ENCODE measurements at regions not wholly inside any gene's neighbourhood (a gene's known extent, or its start where the extent isn't known, plus 50 kb on each side); places are given as distances from the start of the nearest gene placed in this dataset.

- Histone ChIP-seq H3K4me1 (replicated peaks) (no peaks in the 10 kb centered on the region), H3K27me3 (replicated peaks; ENCODE audit: insufficient read depth) (no peaks in the 10 kb centered on the region), H3K27ac (no peak overlapping the region), H3K4me3 (no peak overlapping the region), H3K9me3 (no peaks in the 10 kb centered on the region), H3K36me3 (no peaks in the 10 kb centered on the region)
- DNase-seq (ENCODE audit: low spot score), result no peak
- intact Hi-C loops (cut with DNase I), result no loop called here
- TF ChIP-seq POLR2A (IDR thresholded peaks at IDR 0.05) (no peak), POLR2AphosphoS5 (IDR thresholded peaks at IDR 0.05) (no peak)
- TF ChIP-seq, protein P1, sequence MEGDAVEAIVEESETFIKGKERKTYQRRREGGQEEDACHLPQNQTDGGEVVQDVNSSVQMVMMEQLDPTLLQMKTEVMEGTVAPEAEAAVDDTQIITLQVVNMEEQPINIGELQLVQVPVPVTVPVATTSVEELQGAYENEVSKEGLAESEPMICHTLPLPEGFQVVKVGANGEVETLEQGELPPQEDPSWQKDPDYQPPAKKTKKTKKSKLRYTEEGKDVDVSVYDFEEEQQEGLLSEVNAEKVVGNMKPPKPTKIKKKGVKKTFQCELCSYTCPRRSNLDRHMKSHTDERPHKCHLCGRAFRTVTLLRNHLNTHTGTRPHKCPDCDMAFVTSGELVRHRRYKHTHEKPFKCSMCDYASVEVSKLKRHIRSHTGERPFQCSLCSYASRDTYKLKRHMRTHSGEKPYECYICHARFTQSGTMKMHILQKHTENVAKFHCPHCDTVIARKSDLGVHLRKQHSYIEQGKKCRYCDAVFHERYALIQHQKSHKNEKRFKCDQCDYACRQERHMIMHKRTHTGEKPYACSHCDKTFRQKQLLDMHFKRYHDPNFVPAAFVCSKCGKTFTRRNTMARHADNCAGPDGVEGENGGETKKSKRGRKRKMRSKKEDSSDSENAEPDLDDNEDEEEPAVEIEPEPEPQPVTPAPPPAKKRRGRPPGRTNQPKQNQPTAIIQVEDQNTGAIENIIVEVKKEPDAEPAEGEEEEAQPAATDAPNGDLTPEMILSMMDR (IDR thresholded peaks at IDR 0.05), result no peak
These were observed 85.3 kb upstream of the PPM1H start for GRCh38 chr12:63020269-63020668.

DNA sequence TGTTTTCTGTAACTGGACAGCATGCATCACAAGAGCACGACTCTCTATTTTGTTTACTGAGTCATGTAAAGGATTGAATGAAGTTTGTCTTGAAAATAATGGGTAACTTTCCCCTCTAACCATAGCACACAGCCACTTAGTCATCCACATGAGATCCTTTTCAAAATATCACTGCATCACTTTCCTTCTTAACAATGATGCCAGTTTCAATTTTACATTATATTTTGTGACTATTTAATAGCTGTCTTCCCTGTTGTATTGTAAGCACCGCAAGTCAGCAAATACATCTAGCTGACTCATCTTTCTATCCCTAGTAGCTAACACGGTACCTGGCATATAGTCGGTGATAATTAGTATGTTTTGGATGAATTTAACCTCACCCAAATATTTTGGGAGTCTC is 83.3 kb upstream of the PPM1H start:
- no peaks in the 10 kb centered on the region for H3K36me3 ChIP-seq
- H3K27me3 ChIP-seq (replicated peaks; ENCODE audit: insufficient read depth), result no peaks in the 10 kb centered on the region
- TF ChIP-seq, protein P1 (IDR thresholded peaks at IDR 0.05), result no peak
- TF ChIP-seq POLR2AphosphoS5 (IDR thresholded peaks at IDR 0.05), result no peak
- TF ChIP-seq POLR2A (IDR thresholded peaks at IDR 0.05), result no peak
- no peak for DNase-seq (ENCODE audit: low spot score)
- no peak overlapping the region for H3K4me3 ChIP-seq
- no peaks in the 10 kb centered on the region for H3K9me3 ChIP-seq
- H3K4me1 ChIP-seq (replicated peaks), result no peaks in the 10 kb centered on the region
- WGBS, result 51% methylated on average over 4 of the region's 4 CpGs
- H3K27ac ChIP-seq, result no peak overlapping the region
- intact Hi-C loops (cut with DNase I), result no loop called here

DNA sequence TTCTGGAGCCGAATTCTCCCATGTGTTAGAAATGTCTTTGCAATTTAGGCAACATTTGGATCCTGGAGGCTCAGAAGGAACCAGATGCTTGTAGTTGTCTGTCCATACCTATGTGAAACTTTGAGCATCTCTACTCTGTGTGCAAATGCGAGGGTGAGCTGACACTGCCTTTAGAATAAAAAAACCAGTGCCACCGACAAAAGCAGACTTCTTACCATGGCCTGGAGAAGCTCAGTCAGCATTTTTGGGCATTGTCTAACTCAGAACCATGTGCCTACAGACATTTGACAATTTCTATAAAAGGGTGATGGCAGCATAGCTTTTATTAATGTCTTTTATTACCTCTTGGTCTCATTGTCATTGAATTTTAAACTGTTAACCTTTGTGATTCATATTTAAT is 78.4 kb upstream of the PPM1H start:
- Histone ChIP-seq H3K36me3 (no peaks in the 10 kb centered on the region), H3K27ac (no peak overlapping the region), H3K9me3 (no peaks in the 10 kb centered on the region), H3K4me1 (replicated peaks) (no peaks in the 10 kb centered on the region), H3K27me3 (replicated peaks; ENCODE audit: insufficient read depth) (no peaks in the 10 kb centered on the region), H3K4me3 (no peak overlapping the region)
- intact Hi-C loops (cut with DNase I), result no loop called here
- no peak for DNase-seq (ENCODE audit: low spot score)
- WGBS, result 92% methylated on average over 3 of the region's 3 CpGs
- no peak for TF ChIP-seq POLR2A (IDR thresholded peaks at IDR 0.05)

GRCh38 chr12:63010698-63011097 is 75.7 kb upstream of the PPM1H start:
- Histone ChIP-seq H3K4me1 (replicated peaks) (no peaks in the 10 kb centered on the region), H3K27ac (no peak overlapping the region), H3K36me3 (no peaks in the 10 kb centered on the region), H3K27me3 (replicated peaks; ENCODE audit: insufficient read depth) (no peaks in the 10 kb centered on the region), H3K9me3 (no peaks in the 10 kb centered on the region), H3K4me3 (no peak overlapping the region)
- TF ChIP-seq, protein P1 (IDR thresholded peaks at IDR 0.05), result no peak
- TF ChIP-seq POLR2AphosphoS5 (IDR thresholded peaks at IDR 0.05), result no peak
- no peak for TF ChIP-seq POLR2A (IDR thresholded peaks at IDR 0.05)
- 98% methylated on average over 2 of the region's 2 CpGs for WGBS
- no peak for DNase-seq (ENCODE audit: low spot score)
- intact Hi-C loops (cut with DNase I), result no loop called here

DNA sequence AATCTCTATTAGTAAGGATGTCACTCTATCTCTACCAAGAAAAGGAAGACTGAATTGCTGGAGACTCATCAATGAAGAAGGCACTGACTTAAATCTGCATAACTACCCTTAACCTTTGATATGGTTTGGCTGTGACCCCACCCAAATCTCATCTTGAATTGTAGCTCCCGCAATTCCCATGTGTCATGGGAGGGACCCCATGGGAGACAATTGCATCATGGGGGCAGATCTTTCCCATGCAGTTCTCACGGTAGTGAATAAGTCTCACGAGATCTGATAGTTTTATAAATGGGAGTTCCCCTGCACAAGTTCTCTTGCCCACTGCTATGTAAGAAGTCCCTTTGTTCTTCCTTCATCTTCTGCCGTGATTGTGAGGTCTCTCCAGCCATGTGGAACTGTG is 73.4 kb upstream of the PPM1H start:
- DNase-seq (ENCODE audit: low spot score), result no peak
- intact Hi-C loops (cut with DNase I), result no loop called here
- no peaks in the 10 kb centered on the region for H3K27me3 ChIP-seq (replicated peaks; ENCODE audit: insufficient read depth)
- H3K36me3 ChIP-seq, result no peaks in the 10 kb centered on the region
- H3K4me1 ChIP-seq (replicated peaks), result no peaks in the 10 kb centered on the region
- H3K27ac ChIP-seq, result no peak overlapping the region
- TF ChIP-seq POLR2AphosphoS5 (IDR thresholded peaks at IDR 0.05) (no peak), POLR2A (IDR thresholded peaks at IDR 0.05) (no peak)
- TF ChIP-seq, protein P1 (IDR thresholded peaks at IDR 0.05), result no peak
- no peak overlapping the region for H3K4me3 ChIP-seq
- no peaks in the 10 kb centered on the region for H3K9me3 ChIP-seq
- 76% methylated on average over 4 of the region's 4 CpGs for WGBS
